HG03342 (cell line): ENCODE measurements at regions not wholly inside any gene's neighbourhood (a gene's known extent, or its start where the extent isn't known, plus 50 kb on each side); places are given as distances from the start of the nearest gene placed in this dataset.

Source experiments
- ATAC-seq: cut with Tn5 transposase; IDR thresholded peaks from one replicate; pipeline ENCODE4 v1.9.1; 2021; ENCODE audit warnings: mild to moderate bottlenecking, moderate library complexity; ENCODE audit not compliant: unreplicated experiment

- ATAC-seq = no peak
Measured at GRCh38 chr12:60980558-60980957, 1279.6 kb upstream of the USP15 start.

DNA sequence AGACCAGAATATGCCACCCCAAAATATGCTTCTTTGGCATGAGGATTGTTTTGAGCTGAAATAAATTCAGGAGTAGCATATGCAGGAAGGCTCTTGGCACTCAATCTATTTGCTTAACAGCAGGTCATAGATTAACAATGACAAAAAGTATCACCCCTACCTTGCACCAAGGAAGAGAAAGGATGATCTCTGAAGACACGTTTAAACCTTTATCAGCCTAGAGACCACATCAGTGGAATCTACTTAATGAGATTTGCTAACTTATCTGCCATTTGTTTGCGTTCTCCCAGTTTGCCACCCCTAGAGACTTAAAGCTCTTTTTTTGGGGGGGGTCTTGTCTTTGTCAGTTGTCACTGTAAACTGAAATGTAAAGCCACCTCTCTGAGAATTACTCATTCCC, 1278.7 kb upstream of the USP15 start:
- no peak for ATAC-seq

DNA sequence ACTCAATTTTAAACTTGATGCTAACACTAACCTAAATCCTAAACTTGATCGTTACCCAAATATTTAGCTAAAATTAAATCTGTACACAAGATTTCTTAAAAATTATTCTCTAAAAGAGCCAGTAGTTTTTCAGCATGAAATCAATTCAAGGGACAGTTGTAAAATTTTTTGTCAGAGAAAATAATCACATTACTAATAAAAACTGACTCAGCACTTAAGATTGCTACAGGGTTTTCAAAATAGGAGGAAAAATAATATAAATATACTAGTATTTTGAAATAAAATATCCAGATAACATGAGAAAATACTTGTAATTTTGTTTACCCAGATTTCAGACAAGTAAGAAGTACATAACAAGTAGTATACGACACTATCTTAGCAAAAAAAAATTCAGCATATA, 1268.1 kb upstream of the USP15 start:
- no peak for ATAC-seq

- no peak for ATAC-seq
Measured at GRCh38 chr12:60995256-60995825, 1264.9 kb upstream of the USP15 start.

- ATAC-seq = no peak
Measured at GRCh38 chr12:60997869-60998378, 1262.3 kb upstream of the USP15 start.

DNA sequence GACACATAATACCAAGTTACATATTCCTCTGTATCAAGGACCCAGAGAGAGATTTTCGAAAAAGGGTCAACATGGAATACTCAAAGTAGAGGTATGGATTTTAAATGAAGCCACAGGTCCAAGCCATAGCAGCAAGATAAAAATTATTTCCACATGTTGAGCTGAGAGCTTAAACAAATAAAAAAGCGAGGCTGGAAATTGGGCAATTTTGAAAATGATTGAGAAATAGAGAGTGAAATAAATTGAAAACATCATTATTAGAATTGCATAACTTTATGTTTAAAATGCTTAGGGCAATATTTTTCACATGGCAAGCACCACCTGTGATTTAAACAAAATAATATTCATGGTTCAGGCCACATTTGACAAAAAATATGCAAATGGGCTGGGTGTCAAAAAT, 1251.0 kb upstream of the USP15 start:
- ATAC-seq = no peak

- no peak for ATAC-seq
Measured at GRCh38 chr12:61011767-61012423, 1248.3 kb upstream of the USP15 start.

DNA sequence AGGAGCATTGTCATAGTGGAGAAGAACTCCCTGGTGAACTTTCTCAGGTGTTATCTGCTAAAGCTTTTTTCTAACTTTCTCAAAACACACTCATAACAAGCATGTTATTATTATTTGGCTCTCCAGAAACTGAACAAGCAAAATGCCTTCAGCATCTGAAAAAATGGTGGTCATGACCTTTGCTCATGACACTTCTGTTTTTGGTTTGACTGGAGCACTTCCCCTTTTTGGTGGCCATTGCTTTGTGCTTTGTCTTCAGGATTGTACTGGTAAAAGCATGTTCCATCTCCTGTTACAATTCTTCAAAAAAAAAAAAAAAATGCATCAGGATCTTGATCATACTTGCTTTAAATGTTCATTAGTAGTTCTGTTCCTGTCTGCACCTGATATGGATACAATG, 1241.6 kb upstream of the USP15 start:
- ATAC-seq = no peak

- ATAC-seq = no peak
Measured at GRCh38 chr12:61023231-61023630, 1237.0 kb upstream of the USP15 start.

DNA sequence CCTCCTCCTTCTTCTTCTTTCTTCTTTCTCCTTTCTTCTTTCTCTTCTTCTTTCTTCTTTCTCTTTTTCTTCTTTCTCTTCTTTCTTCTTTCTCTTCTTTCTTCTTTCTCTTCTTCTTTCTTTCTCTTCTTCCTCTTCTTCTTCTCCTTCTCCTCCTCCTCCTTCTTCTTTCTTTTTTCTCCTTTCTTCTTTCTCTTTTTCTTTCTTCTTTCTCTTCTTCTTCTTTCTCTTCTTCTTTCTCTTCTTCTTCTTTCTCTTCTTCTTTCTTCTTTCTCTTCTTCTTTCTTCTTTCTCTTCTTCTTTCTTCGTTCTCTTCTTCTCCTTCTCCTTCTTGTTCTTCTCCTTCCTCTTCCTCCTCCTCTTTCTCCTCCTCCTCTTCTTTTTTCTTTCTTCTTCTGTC, 1230.7 kb upstream of the USP15 start:
- ATAC-seq = no peak

GRCh38 chr12:61037792-61038191, 1222.4 kb upstream of the USP15 start:
- no peak for ATAC-seq

GRCh38 chr12:61043838-61044237, 1216.4 kb upstream of the USP15 start:
- ATAC-seq = no peak

- no peak for ATAC-seq
Measured at GRCh38 chr12:61044766-61045165, 1215.4 kb upstream of the USP15 start.

DNA sequence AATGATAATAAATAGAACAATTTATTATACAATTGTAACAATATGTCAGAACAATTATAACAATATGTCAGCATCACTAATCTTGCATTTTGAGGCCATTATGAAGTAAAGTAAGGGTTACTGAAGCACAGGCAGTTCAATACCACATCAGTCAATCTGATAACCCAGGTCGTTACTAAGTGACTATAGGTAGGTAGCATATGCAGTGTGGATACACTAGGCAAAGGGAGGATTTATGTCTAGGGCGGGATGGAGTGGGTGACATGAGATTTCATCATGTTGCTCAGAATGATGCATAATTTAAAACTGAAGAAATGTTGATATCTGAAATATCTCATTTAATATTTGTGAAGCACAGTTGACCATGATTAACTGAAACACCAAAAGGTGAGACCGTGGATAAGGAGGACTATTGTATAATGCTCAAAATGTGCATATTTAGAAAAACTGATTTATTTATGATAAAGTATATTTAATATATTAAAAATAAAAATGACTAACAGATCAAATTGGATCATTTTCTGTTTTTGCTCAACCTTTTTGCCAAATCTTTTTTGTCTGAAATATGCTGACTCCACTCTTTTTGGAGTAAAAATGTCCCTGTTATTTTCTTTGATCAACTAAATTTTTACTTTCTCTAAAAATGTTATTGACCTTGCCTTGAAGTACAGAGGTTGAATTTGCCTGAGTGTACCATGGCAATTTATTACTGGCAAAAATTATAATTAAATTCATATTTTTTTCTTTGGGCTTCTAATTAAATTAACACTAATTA, 1189.4 kb upstream of the USP15 start:
- no peak for ATAC-seq

- ATAC-seq = no peak
Measured at GRCh38 chr12:61072717-61073116, 1187.5 kb upstream of the USP15 start.

DNA sequence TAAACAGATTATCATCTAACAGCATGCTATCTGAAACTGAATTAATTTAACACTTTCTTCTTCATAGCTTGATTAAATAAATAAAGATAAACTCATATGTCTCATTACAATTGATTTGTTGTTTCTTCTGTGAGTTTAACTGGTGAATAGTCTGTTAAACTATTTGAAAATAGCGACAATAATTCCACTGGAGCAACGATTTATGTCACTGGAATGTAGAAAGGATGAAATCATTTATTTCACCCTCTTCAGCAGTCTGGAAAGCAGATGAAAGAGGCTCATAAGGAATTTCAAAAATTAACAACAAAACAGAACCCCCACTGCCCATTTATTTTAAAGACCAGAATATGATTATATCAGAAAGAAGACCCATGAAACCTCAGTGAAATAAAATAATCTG, 1165.1 kb upstream of the USP15 start:
- no peak for ATAC-seq

- ATAC-seq = no peak
Measured at GRCh38 chr12:61098031-61098580, 1162.1 kb upstream of the USP15 start.

DNA sequence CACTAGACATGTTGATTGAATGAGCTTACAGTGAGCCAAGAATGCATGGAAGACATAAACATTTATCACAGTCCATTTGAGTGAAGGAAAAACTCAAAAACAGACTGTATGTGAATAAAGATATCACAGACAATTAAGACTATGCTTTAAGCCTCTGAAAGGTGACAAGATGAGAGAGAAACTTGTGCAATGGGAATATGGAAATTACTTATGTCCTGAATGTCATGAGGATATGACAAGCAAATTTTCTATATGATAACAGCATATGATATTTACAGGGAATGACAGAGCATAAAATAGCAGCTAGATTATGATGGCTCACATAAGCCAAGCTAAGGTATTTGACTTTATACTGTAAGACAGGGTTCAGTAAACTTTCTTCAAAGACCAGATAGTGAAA, 1153.1 kb upstream of the USP15 start:
- ATAC-seq = no peak

DNA sequence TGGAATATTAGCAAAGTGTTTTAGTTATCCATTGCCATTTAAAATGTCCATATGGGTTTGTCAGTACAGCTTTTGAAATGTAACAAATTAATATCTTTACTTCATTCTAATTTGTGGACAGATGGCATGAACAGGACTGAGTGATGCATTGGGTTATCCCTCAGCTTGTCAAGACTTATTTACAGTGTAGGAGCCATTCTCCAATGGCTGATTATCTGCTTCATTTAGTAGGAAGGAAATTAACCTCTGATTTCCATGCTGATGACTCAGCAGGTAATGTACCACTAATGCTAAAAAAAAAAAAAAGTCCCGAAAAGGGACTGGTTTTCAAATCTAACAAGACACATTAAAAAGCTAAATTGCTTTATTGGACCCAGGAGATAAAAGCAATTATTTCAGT, 1149.0 kb upstream of the USP15 start:
- no peak for ATAC-seq

- ATAC-seq = no peak
Measured at GRCh38 chr12:61137677-61138414, 1122.4 kb upstream of the USP15 start.

- ATAC-seq = no peak
Measured at GRCh38 chr12:61138415-61138759, 1121.8 kb upstream of the USP15 start.
